OCI-LY7 (cell line): ENCODE measurements at regions not wholly inside any gene's neighbourhood (a gene's known extent, or its start where the extent isn't known, plus 50 kb on each side); places are given as distances from the start of the nearest gene placed in this dataset.

ENCODE experiments used
- BruUV-seq: library from RNA; stranded (reverse); fragments of 400-500 nt; replicated peaks from 2 replicates; lab custom pipeline; 2021; lab: Mats Ljungman, UMichigan
- CTCF ChIA-PET: fragments of 300-600 bp; sonication (Branson Sonifier 250); formaldehyde crosslinking; loops from one replicate; lab custom pipeline; 2022; ENCODE audit warnings: antibody characterized with exemption; ENCODE audit not compliant: unreplicated experiment; lab: Charles Lee
- POLR2A ChIA-PET: fragments of 300-600 bp; sonication (Branson Sonifier 250); formaldehyde crosslinking; loops from one replicate; lab custom pipeline; 2022; ENCODE audit warnings: antibody characterized with exemption; lab: Charles Lee
- DNase-seq: peaks from one replicate; pipeline ENCODE4 v3.0.0-alpha.2; 2015; ENCODE audit warnings: low spot score
- H2AFZ ChIP-seq: fragments of 200-600 bp; sonication (generic), shearing (Covaris generic); 2 replicates; pipeline ENCODE4 v1.6.1; 2014; ENCODE audit warnings: mild to moderate bottlenecking, antibody characterized with exemption, low read length, moderate library complexity
- H3K27ac ChIP-seq: fragments of 200-600 bp; sonication (generic); 2 replicates; pipeline ENCODE4 v1.5.1; 2014; ENCODE audit warnings: mixed run types, low read depth, mild to moderate bottlenecking, moderate library complexity, low read length, inconsistent platforms; ENCODE audit not compliant: poor library complexity, severe bottlenecking
- H3K36me3 ChIP-seq: fragments of 200-600 bp; sonication (generic); 2 replicates; pipeline ENCODE4 v1.6.1; 2014; ENCODE audit warnings: mild to moderate bottlenecking, antibody characterized with exemption, low read length, moderate library complexity, mixed read lengths; ENCODE audit not compliant: insufficient read depth
- H3K4me1 ChIP-seq: fragments of 200-600 bp; sonication (generic); 2 replicates; pipeline ENCODE4 v1.5.1; 2014; ENCODE audit warnings: mild to moderate bottlenecking, low read length; ENCODE audit not compliant: insufficient read depth, poor library complexity, severe bottlenecking
- H3K4me2 ChIP-seq: fragments of 200-600 bp; sonication (generic); 2 replicates; pipeline ENCODE4 v1.6.1; 2014; ENCODE audit warnings: mild to moderate bottlenecking, low read length
- H3K4me3 ChIP-seq: fragments of 200-600 bp; sonication (generic); 2 replicates; pipeline ENCODE4 v1.5.1; 2014; ENCODE audit warnings: mild to moderate bottlenecking, low read depth, low read length; ENCODE audit not compliant: poor library complexity, severe bottlenecking
- H3K79me2 ChIP-seq: fragments of 200-600 bp; sonication (generic); 2 replicates; pipeline ENCODE4 v1.6.1; 2016; ENCODE audit warnings: low read depth, mild to moderate bottlenecking, low read length, moderate library complexity, mixed read lengths; ENCODE audit not compliant: insufficient read depth
- H3K9me2 ChIP-seq: fragments of 200-600 bp; sonication (generic); 2 replicates; pipeline ENCODE4 v1.6.1; 2016; ENCODE audit warnings: mild to moderate bottlenecking, low read length, mixed read lengths; ENCODE audit not compliant: insufficient read depth
- H3K9me3 ChIP-seq: fragments of 200-600 bp; sonication (generic); 2 replicates; pipeline ENCODE4 v1.6.1; 2014; ENCODE audit warnings: mild to moderate bottlenecking, mixed run types, low read length, mixed read lengths
- H4K20me1 ChIP-seq: fragments of 200-600 bp; sonication (generic); 2 replicates; pipeline ENCODE4 v1.6.1; 2014; ENCODE audit warnings: mild to moderate bottlenecking, antibody characterized with exemption, low read length, moderate library complexity, mixed read lengths; ENCODE audit not compliant: insufficient read depth
- CTCF ChIP-seq: fragments of 200-600 bp; sonication (generic); conservative IDR thresholded peaks from 2 replicates; pipeline ENCODE4 v1.5.1; 2014; ENCODE audit warnings: mild to moderate bottlenecking, antibody characterized with exemption, low read length, moderate library complexity, mixed read lengths
- EZH2phosphoT487 ChIP-seq: fragments of 200-600 bp; sonication (generic); IDR thresholded peaks from 2 replicates; pipeline ENCODE4 v1.6.1; 2018; ENCODE audit warnings: low read depth, borderline replicate concordance, mild to moderate bottlenecking, mixed run types, antibody characterized with exemption, low read length, moderate library complexity, mixed read lengths
- intact Hi-C: fragments of 100-400 bp; cut with micrococcal nuclease; formaldehyde crosslinking; loops from one replicate; pipeline ENCODE4 v1.10.0; 2022; ENCODE audit not compliant: unreplicated experiment

GRCh38 chr6:67591910-67592309 is 1043.2 kb upstream of the ADGRB3 start:
- no TSS peak for BruUV-seq
- no peaks in the 10 kb centered on the region for H3K4me1 ChIP-seq
- no peaks in the 10 kb centered on the region for H3K79me2 ChIP-seq
- TF ChIP-seq CTCF (no peak), EZH2phosphoT487 (no peak)
- peak overlapping the region; percentile 32; the same call in 1 of the 2 replicates for H2AFZ ChIP-seq
- no peak overlapping the region for H3K4me3 ChIP-seq
- no peaks in the 10 kb centered on the region for H3K9me2 ChIP-seq
- H3K4me2 ChIP-seq = no peak overlapping the region
- ChIA-PET POLR2A (interaction anchor here (0.7 to 2.5 kb wide), 2 partner anchors 15 to 441 kb away, joined by 3 to 6 read pairs; no protein-coding TSS in a partner anchor), CTCF (no interaction called here)
- intact Hi-C loops = no loop called here
- H3K27ac ChIP-seq = no peak overlapping the region
- DNase-seq = no peak
- no peaks in the 10 kb centered on the region for H3K9me3 ChIP-seq
- no peaks in the 10 kb centered on the region for H4K20me1 ChIP-seq
- H3K36me3 ChIP-seq = no peaks in the 10 kb centered on the region

- Histone ChIP-seq H3K27ac (no peak overlapping the region), H3K4me1 (no peaks in the 10 kb centered on the region), H2AFZ (no peak overlapping the region), H3K9me3 (no peaks in the 10 kb centered on the region), H3K4me3 (no peak overlapping the region), H3K36me3 (no peaks in the 10 kb centered on the region), H3K4me2 (no peak overlapping the region), H4K20me1 (no peaks in the 10 kb centered on the region), H3K79me2 (no peaks in the 10 kb centered on the region), H3K9me2 (no peaks in the 10 kb centered on the region)
- intact Hi-C loops = no loop called here
- BruUV-seq = no TSS peak
- no peak for TF ChIP-seq CTCF
- TF ChIP-seq EZH2phosphoT487 = no peak
- DNase-seq = no peak
- POLR2A ChIA-PET = interaction anchor here (0.7 kb wide), 2 partner anchors 31 to 225 kb away, joined by 3 read pairs; no protein-coding TSS in a partner anchor
- CTCF ChIA-PET = no interaction called here
These were observed 1067.2 kb upstream of the ADGRB3 start for GRCh38 chr6:67567842-67568241.

GRCh38 chr6:67563671-67564070 is 1071.4 kb upstream of the ADGRB3 start:
- intact Hi-C loops = no loop called here
- Histone ChIP-seq H3K9me3 (no peaks in the 10 kb centered on the region), H3K27ac (no peak overlapping the region), H3K79me2 (no peaks in the 10 kb centered on the region), H3K4me3 (no peak overlapping the region), H3K9me2 (no peaks in the 10 kb centered on the region), H3K4me2 (no peak overlapping the region), H4K20me1 (no peaks in the 10 kb centered on the region), H3K36me3 (no peaks in the 10 kb centered on the region), H3K4me1 (no peaks in the 10 kb centered on the region), H2AFZ (no peak overlapping the region)
- CTCF ChIA-PET = no interaction called here
- TF ChIP-seq EZH2phosphoT487 (no peak), CTCF (no peak)
- BruUV-seq = no TSS peak
- POLR2A ChIA-PET = interaction anchor here (0.7 kb wide), 1 partner anchor 40 kb away, joined by 3 read pairs; no protein-coding TSS in a partner anchor
- no peak for DNase-seq
